ENCODE measurements at regions not wholly inside any gene's neighbourhood (a gene's known extent, or its start where the extent isn't known, plus 50 kb on each side); places are given as distances from the start of the nearest gene placed in this dataset.
"Not testable (repeated sequence)": the region's sequence is repeated elsewhere in the genome, so short reads cannot be mapped to it uniquely, and the experiment has no call there.

- no peak for DNase-seq (ENCODE audit: low spot score)
These were observed 114.1 kb upstream of the OTOS start for GRCh38 chr2:240254337-240255164.

- no peak for DNase-seq (ENCODE audit: low spot score)
These were observed 114.7 kb upstream of the OTOS start for GRCh38 chr2:240255165-240255491.

GRCh38 chr2:240255811-240256703, 115.6 kb upstream of the OTOS start:
- DNase-seq (ENCODE audit: low spot score) = no peak

- DNase-seq (ENCODE audit: low spot score) = no peak
These were observed 116.5 kb upstream of the OTOS start for GRCh38 chr2:240256704-240257637.

GRCh38 chr2:240257940-240258580, 117.6 kb upstream of the OTOS start:
- DNase-seq (ENCODE audit: low spot score) = no peak

- no peak for DNase-seq (ENCODE audit: low spot score)
These were observed 118.2 kb upstream of the OTOS start for GRCh38 chr2:240258685-240259084.

- no peak for DNase-seq (ENCODE audit: low spot score)
These were observed 118.9 kb upstream of the OTOS start for GRCh38 chr2:240259201-240259923.

- no peak for DNase-seq (ENCODE audit: low spot score)
These were observed 119.6 kb upstream of the OTOS start for GRCh38 chr2:240259924-240260529.

- no peak for DNase-seq (ENCODE audit: low spot score)
These were observed 120.2 kb upstream of the OTOS start for GRCh38 chr2:240260664-240261063.

GRCh38 chr2:240262578-240262977, 122.1 kb upstream of the OTOS start:
- not testable (repeated sequence) for DNase-seq (ENCODE audit: low spot score)

- DNase-seq (ENCODE audit: low spot score) = no peak
These were observed 128.9 kb upstream of the OTOS start for GRCh38 chr2:240269380-240269779.

GRCh38 chr2:240269886-240270285, 129.4 kb upstream of the OTOS start:
- DNase-seq (ENCODE audit: low spot score) = no peak

- no peak for DNase-seq (ENCODE audit: low spot score)
These were observed 131.4 kb upstream of the OTOS start for GRCh38 chr2:240271716-240272341.

GRCh38 chr2:240275386-240275785, 134.9 kb upstream of the OTOS start:
- no peak for DNase-seq (ENCODE audit: low spot score)

GRCh38 chr2:240277073-240277806, 136.8 kb upstream of the OTOS start:
- no peak for DNase-seq (ENCODE audit: low spot score)

- DNase-seq (ENCODE audit: low spot score) = no peak
These were observed 137.5 kb upstream of the OTOS start for GRCh38 chr2:240277807-240278522.

- DNase-seq (ENCODE audit: low spot score) = no peak
These were observed 138.2 kb upstream of the OTOS start for GRCh38 chr2:240278661-240279060.

GRCh38 chr2:240280621-240281020, 140.2 kb upstream of the OTOS start:
- DNase-seq (ENCODE audit: low spot score) = no peak

All from RKO (cell line).